Brain microvascular endothelial cell (primary cell): ENCODE measurements at regions not wholly inside any gene's neighbourhood (a gene's known extent, or its start where the extent isn't known, plus 50 kb on each side); places are given as distances from the start of the nearest gene placed in this dataset.

Experiments used
- DNase-seq: peaks from one replicate; pipeline ENCODE4 v3.0.0-alpha.2; 2020
- H3K27ac ChIP-seq: fragments of 250-450 bp; sonication (Bioruptor Pico); 2 replicates; pipeline ENCODE4 v1.5.1; 2020; ENCODE audit warnings: mild to moderate bottlenecking, moderate library complexity
- H3K27me3 ChIP-seq: fragments of 250-450 bp; sonication (Bioruptor Pico); replicated peaks from 2 replicates; pipeline ENCODE4 v1.5.1; 2020; ENCODE audit warnings: mild to moderate bottlenecking
- H3K36me3 ChIP-seq: fragments of 250-450 bp; sonication (Bioruptor Pico); replicated peaks from 2 replicates; pipeline ENCODE4 v1.5.1; 2020; ENCODE audit warnings: mild to moderate bottlenecking
- H3K4me3 ChIP-seq: 2 replicates; pipeline ENCODE4 v1.5.1; 2011; ENCODE audit warnings: low read depth, mild to moderate bottlenecking, control low read depth, low read length, moderate library complexity
- CTCF ChIP-seq: IDR thresholded peaks from 2 replicates; pipeline ENCODE4 v1.5.1; 2011; ENCODE audit warnings: low read depth, mild to moderate bottlenecking, moderate library complexity, low read length, control low read depth, inconsistent platforms; ENCODE audit errors: missing control alignments
- in situ Hi-C: cut with HindIII; loops from 2 replicates; pipeline ENCODE4 v1.10.0; 2017; ENCODE audit warnings: low sequenced_read_pairs, low pct_ligation_motif_present

GRCh38 chr3:117885011-117885441, 1149.6 kb downstream of the IGSF11 start:
- Histone ChIP-seq H3K27me3 (no peaks in the 10 kb centered on the region), H3K4me3 (no peak overlapping the region), H3K27ac (no peak overlapping the region), H3K36me3 (no peaks in the 10 kb centered on the region)
- no peak for DNase-seq
- in situ Hi-C loops, result no loop called here
- no peak for TF ChIP-seq CTCF

GRCh38 chr3:117886147-117886546, 1148.5 kb downstream of the IGSF11 start:
- in situ Hi-C loops, result no loop called here

GRCh38 chr3:117887031-117887430, 1147.6 kb downstream of the IGSF11 start:
- Histone ChIP-seq H3K4me3 (no peak overlapping the region), H3K36me3 (no peaks in the 10 kb centered on the region), H3K27me3 (no peaks in the 10 kb centered on the region), H3K27ac (no peak overlapping the region)
- no peak for TF ChIP-seq CTCF
- in situ Hi-C loops, result no loop called here
- DNase-seq, result no peak

More at GRCh38 chr3:117886147-117886546, 1148.5 kb downstream of the IGSF11 start:
- Histone ChIP-seq H3K4me3 (no peak overlapping the region), H3K27ac (no peak overlapping the region), H3K27me3 (no peaks in the 10 kb centered on the region), H3K36me3 (no peaks in the 10 kb centered on the region)
- no peak for TF ChIP-seq CTCF
- DNase-seq, result no peak

- TF ChIP-seq CTCF, result no peak
- in situ Hi-C loops, result no loop called here
- DNase-seq, result no peak
- Histone ChIP-seq H3K4me3 (no peak overlapping the region), H3K27me3 (no peaks in the 10 kb centered on the region), H3K27ac (no peak overlapping the region), H3K36me3 (no peaks in the 10 kb centered on the region)
Observed at GRCh38 chr3:117887901-117888300, 1146.7 kb downstream of the IGSF11 start.

- in situ Hi-C loops, result no loop called here
- Histone ChIP-seq H3K27ac (no peak overlapping the region), H3K4me3 (no peak overlapping the region), H3K27me3 (no peaks in the 10 kb centered on the region), H3K36me3 (no peaks in the 10 kb centered on the region)
- DNase-seq, result no peak
- no peak for TF ChIP-seq CTCF
Observed at GRCh38 chr3:117892431-117892841, 1142.2 kb downstream of the IGSF11 start.

- no peak for TF ChIP-seq CTCF
- in situ Hi-C loops, result no loop called here
- Histone ChIP-seq H3K27me3 (no peaks in the 10 kb centered on the region), H3K4me3 (no peak overlapping the region), H3K27ac (no peak overlapping the region), H3K36me3 (no peaks in the 10 kb centered on the region)
- no peak for DNase-seq
Observed at GRCh38 chr3:117893001-117893400, 1141.6 kb downstream of the IGSF11 start.
